GM19239 (cell line): ENCODE measurements at regions not wholly inside any gene's neighbourhood (a gene's known extent, or its start where the extent isn't known, plus 50 kb on each side); places are given as distances from the start of the nearest gene placed in this dataset.
"Not testable (repeated sequence)": the region's sequence is repeated elsewhere in the genome, so short reads cannot be mapped to it uniquely, and the experiment has no call there.

Experiments used
- DNase-seq: peaks from one replicate; pipeline ENCODE4 v3.0.0; 2011; ENCODE audit warnings: low spot score; ENCODE audit not compliant: insufficient read length
- FAIRE-seq: peaks from 2 replicates; lab custom pipeline; 2011; peaks lifted over from hg19 to GRCh38; lab: Jason Lieb, UNC

GRCh38 chr22:49678842-49679170 lies 148.9 kb downstream of the BRD1 start:
- DNase-seq, result no peak
- no peak for FAIRE-seq

GRCh38 chr22:49678137-49678841 lies 149.4 kb downstream of the BRD1 start:
- DNase-seq (no peak), FAIRE-seq (no peak)

- FAIRE-seq, result no peak
- no peak for DNase-seq
Observed at GRCh38 chr22:49677495-49677889, 150.2 kb downstream of the BRD1 start.

GRCh38 chr22:49676783-49677494 lies 150.7 kb downstream of the BRD1 start:
- FAIRE-seq (no peak), DNase-seq (no peak)

- DNase-seq (no peak), FAIRE-seq (no peak)
Observed at GRCh38 chr22:49676230-49676629, 151.4 kb downstream of the BRD1 start.

- no peak for DNase-seq
- no peak for FAIRE-seq
Observed at GRCh38 chr22:49674479-49675050, 153.1 kb downstream of the BRD1 start.

GRCh38 chr22:49673048-49673447 lies 154.6 kb downstream of the BRD1 start:
- no peak for DNase-seq
- no peak for FAIRE-seq

GRCh38 chr22:49672014-49672516 lies 155.6 kb downstream of the BRD1 start:
- DNase-seq (no peak), FAIRE-seq (no peak)

- no peak for DNase-seq
- no peak for FAIRE-seq
Observed at GRCh38 chr22:49671331-49672013, 156.2 kb downstream of the BRD1 start.

- FAIRE-seq, result no peak
- peak; percentile 57 for DNase-seq
Observed at GRCh38 chr22:49670456-49671330, 157.0 kb downstream of the BRD1 start.

GRCh38 chr22:49669969-49670455 lies 157.7 kb downstream of the BRD1 start:
- not testable (repeated sequence) for DNase-seq, FAIRE-seq

- not testable (repeated sequence) for FAIRE-seq, DNase-seq
Observed at GRCh38 chr22:49669427-49669968, 158.2 kb downstream of the BRD1 start.

GRCh38 chr22:49668402-49668801 lies 159.3 kb downstream of the BRD1 start:
- FAIRE-seq, result no peak
- DNase-seq, result no peak

- DNase-seq (peak; percentile 40), FAIRE-seq (peak; percentile 65)
Observed at GRCh38 chr22:49667236-49667635, 160.4 kb downstream of the BRD1 start.

- no peak for FAIRE-seq
Observed at GRCh38 chr22:49666146-49666809, 161.4 kb downstream of the BRD1 start.

GRCh38 chr22:49664891-49665290 lies 162.8 kb downstream of the BRD1 start:
- DNase-seq, result no peak
- no peak for FAIRE-seq

More at GRCh38 chr22:49666146-49666809, 161.4 kb downstream of the BRD1 start:
- DNase-seq, result no peak

GRCh38 chr22:49664371-49664881 lies 163.2 kb downstream of the BRD1 start:
- FAIRE-seq (no peak), DNase-seq (no peak)

- FAIRE-seq, result no peak
Observed at GRCh38 chr22:49663823-49664222, 163.8 kb downstream of the BRD1 start.

GRCh38 chr22:49663311-49663711 lies 164.4 kb downstream of the BRD1 start:
- FAIRE-seq, result no peak

More at GRCh38 chr22:49663823-49664222, 163.8 kb downstream of the BRD1 start:
- DNase-seq, result no peak

More at GRCh38 chr22:49663311-49663711, 164.4 kb downstream of the BRD1 start:
- no peak for DNase-seq
